IMR-90 (cell line): ENCODE measurements at regions not wholly inside any gene's neighbourhood (a gene's known extent, or its start where the extent isn't known, plus 50 kb on each side); places are given as distances from the start of the nearest gene placed in this dataset.

Source experiments
- ATAC-seq: fragments of 200-7000 bp; cut with Tn5 transposase; 2 replicates; pipeline ENCODE4 v1.9.1; 2020; ENCODE audit warnings: low read depth, mild to moderate bottlenecking, moderate library complexity
- BruUV-seq: library from RNA; stranded (reverse); fragments of 400-500 nt; replicated peaks from 2 replicates; lab custom pipeline; 2021; lab: Mats Ljungman, UMichigan
- CTCF ChIA-PET: fragments of 300-600 bp; formaldehyde crosslinking; extraction: SDS; loops from one replicate; lab custom pipeline; 2021; ENCODE audit warnings: antibody characterized with exemption; lab: Yijun Ruan, JAX
- POLR2A ChIA-PET: fragments of 300-600 bp; sonication (Branson Sonifier 250); formaldehyde crosslinking; loops from one replicate; lab custom pipeline; 2022; ENCODE audit warnings: antibody characterized with exemption; ENCODE audit not compliant: unreplicated experiment; lab: Charles Lee
- DNase-seq: peaks from one replicate; pipeline ENCODE4 v3.0.0; 2013
- H2AFZ ChIP-seq: replicated peaks from 2 replicates; pipeline ENCODE3; 2013; ENCODE audit warnings: low read length, mild to moderate bottlenecking; ENCODE audit not compliant: poor library complexity
- H2AK5ac ChIP-seq: 2 replicates; pipeline ENCODE4 v1.6.1; 2013; ENCODE audit warnings: low read depth, low read length, inconsistent platforms
- H2AK9ac ChIP-seq: replicated peaks from 2 replicates; pipeline ENCODE3; 2013; ENCODE audit warnings: mild to moderate bottlenecking, low read depth, low read length, moderate library complexity; ENCODE audit not compliant: poor library complexity
- H2BK120ac ChIP-seq: 2 replicates; pipeline ENCODE4 v1.6.1; 2013; ENCODE audit warnings: low read depth, low read length, inconsistent platforms
- H2BK15ac ChIP-seq: 3 replicates; pipeline ENCODE4 v1.6.1; 2013; ENCODE audit warnings: low read depth, low read length, inconsistent platforms
- H2BK20ac ChIP-seq: 2 replicates; pipeline ENCODE4 v1.6.1; 2013; ENCODE audit warnings: low read depth, mild to moderate bottlenecking, inconsistent platforms, low read length, moderate library complexity
- H2BK5ac ChIP-seq: 2 replicates; pipeline ENCODE4 v1.6.1; 2013; ENCODE audit warnings: mild to moderate bottlenecking, low read depth, low read length, inconsistent platforms; ENCODE audit not compliant: poor library complexity, severe bottlenecking
- H3K14ac ChIP-seq: replicated peaks from 2 replicates; pipeline ENCODE4 v1.6.1; 2013; ENCODE audit warnings: low read depth, low read length, inconsistent platforms
- H3K18ac ChIP-seq: 2 replicates; pipeline ENCODE4 v1.6.1; 2013; ENCODE audit warnings: low read depth, low read length, control low read depth
- H3K23ac ChIP-seq: 2 replicates; pipeline ENCODE4 v1.6.1; 2013; ENCODE audit warnings: low read depth, low read length, inconsistent platforms
- H3K27ac ChIP-seq: 2 replicates; pipeline ENCODE4 v1.5.1; 2013; ENCODE audit warnings: mild to moderate bottlenecking, control low read depth, low read length; ENCODE audit not compliant: insufficient read depth
- H3K27me3 ChIP-seq: 2 replicates; pipeline ENCODE4 v1.6.1; 2013; ENCODE audit warnings: low read length; ENCODE audit not compliant: control insufficient read depth, insufficient read depth
- H3K36me3 ChIP-seq: 2 replicates; pipeline ENCODE4 v1.6.1; 2013; ENCODE audit warnings: low read length, mixed read lengths; ENCODE audit not compliant: control insufficient read depth, insufficient read depth
- H3K4ac ChIP-seq: 2 replicates; pipeline ENCODE4 v1.6.1; 2013; ENCODE audit warnings: low read depth, low read length, inconsistent platforms
- H3K4me1 ChIP-seq: 2 replicates; pipeline ENCODE4 v1.6.1; 2013; ENCODE audit warnings: low read length, mixed read lengths; ENCODE audit not compliant: control insufficient read depth, insufficient read depth
- H3K4me2 ChIP-seq: 2 replicates; pipeline ENCODE4 v1.6.1; 2013; ENCODE audit warnings: low read depth, mild to moderate bottlenecking, control low read depth, low read length, moderate library complexity
- H3K4me3 ChIP-seq: 2 replicates; pipeline ENCODE4 v1.5.1; 2013; ENCODE audit warnings: low read depth, mild to moderate bottlenecking, control low read depth, low read length, moderate library complexity; ENCODE audit not compliant: insufficient read depth
- H3K56ac ChIP-seq: 2 replicates; pipeline ENCODE4 v1.6.1; 2013; ENCODE audit warnings: low read length, inconsistent platforms; ENCODE audit not compliant: insufficient read depth; ENCODE audit errors: extremely low read depth
- H3K79me1 ChIP-seq, 2 experiments: 2 replicates each; pipeline ENCODE4 v1.6.1; 2013; ENCODE audit warnings: low read length in 2 of 2, inconsistent platforms in 1 of 2, low read depth in 1 of 2
- H3K9ac ChIP-seq: 2 replicates; pipeline ENCODE4 v1.6.1; 2013; ENCODE audit warnings: low read depth, low read length, control low read depth
- H3K9me1 ChIP-seq: 2 replicates; pipeline ENCODE4 v1.6.1; 2013; ENCODE audit warnings: low read length, inconsistent platforms; ENCODE audit not compliant: insufficient read depth
- H3K9me3 ChIP-seq: 2 replicates; pipeline ENCODE4 v1.6.1; 2013; ENCODE audit warnings: low read length; ENCODE audit not compliant: control insufficient read depth, insufficient read depth
- H4K20me1 ChIP-seq: 2 replicates; pipeline ENCODE4 v1.6.1; 2013; ENCODE audit warnings: low read length, inconsistent platforms; ENCODE audit not compliant: insufficient read depth
- H4K5ac ChIP-seq: 2 replicates; pipeline ENCODE4 v1.6.1; 2013; ENCODE audit warnings: mild to moderate bottlenecking, low read depth, low read length, control low read depth
- H4K8ac ChIP-seq, 2 experiments: 2 replicates each; pipeline ENCODE4 v1.6.1; 2013; ENCODE audit warnings: low read depth in 2 of 2, low read length in 2 of 2, control low read depth in 1 of 2, inconsistent platforms in 1 of 2
- H4K91ac ChIP-seq: 2 replicates; pipeline ENCODE4 v1.6.1; 2013; ENCODE audit warnings: low read depth, low read length, inconsistent platforms; ENCODE audit not compliant: insufficient read depth
- CEBPB ChIP-seq: IDR thresholded peaks from 2 replicates; pipeline ENCODE4 v1.6.1; 2012; ENCODE audit warnings: low read depth, low read length, improper control_type of control experiment
- CHD1 ChIP-seq: IDR thresholded peaks from 2 replicates; pipeline ENCODE4 v1.6.1; 2012; ENCODE audit warnings: low read depth, low read length, improper control_type of control experiment
- FOS ChIP-seq: fragments of 150-350 bp; IDR thresholded peaks from 2 replicates; pipeline ENCODE4 v1.6.1; 2016; ENCODE audit warnings: low read depth, low read length
- MAFK ChIP-seq: IDR thresholded peaks from 2 replicates; pipeline ENCODE4 v1.6.1; 2012; ENCODE audit warnings: low read depth, low read length, improper control_type of control experiment
- MAZ ChIP-seq: IDR thresholded peaks from 2 replicates; pipeline ENCODE4 v1.6.1; 2012; ENCODE audit warnings: low read depth, mild to moderate bottlenecking, low read length, improper control_type of control experiment, moderate library complexity, borderline replicate concordance
- MXI1 ChIP-seq: IDR thresholded peaks from 2 replicates; pipeline ENCODE4 v1.6.1; 2012; ENCODE audit warnings: low read depth, mild to moderate bottlenecking, low read length, moderate library complexity, borderline replicate concordance
- NFE2L2 ChIP-seq: fragments of 150-350 bp; IDR thresholded peaks from 2 replicates; pipeline ENCODE4 v1.6.1; 2016; ENCODE audit warnings: low read depth, mild to moderate bottlenecking, low read length
- POLR2A ChIP-seq: IDR thresholded peaks from 2 replicates; pipeline ENCODE4 v1.6.1; 2012; ENCODE audit warnings: mild to moderate bottlenecking, low read depth, low read length
- WGBS, 2 experiments: methylation state at CpG; one replicate each; pipeline versions ENCODE4 v1.1.5 to v1.1.7; 2013; ENCODE audit warnings: missing lambda C conversion rate in 2 of 2; ENCODE audit not compliant: insufficient read length in 1 of 2; ENCODE audit errors: extremely low coverage in 2 of 2; 5-methylcytosine and 5-hydroxymethylcytosine counted together
- dilution Hi-C: fragments of 300-500 bp; cut with HindIII; formaldehyde crosslinking; loops from one replicate; pipeline ENCODE4 v1.14.3; 2018; ENCODE audit warnings: low sequenced_read_pairs; ENCODE audit not compliant: unreplicated experiment
- in situ Hi-C: fragments of 300-500 bp; cut with MboI; formaldehyde crosslinking; loops from 3 replicates; pipeline ENCODE4 v1.14.3; 2019; ENCODE audit warnings: low sequenced_read_pairs, inconsistent platforms, mixed read lengths
- intact Hi-C: fragments of 100-400 bp; cut with micrococcal nuclease; formaldehyde crosslinking; loops from 2 replicates; pipeline ENCODE4 v1.10.0; 2022
- TF ChIP-seq, protein P1 (sequence below): fragments of 150-350 bp; IDR thresholded peaks from 2 replicates; pipeline ENCODE4 v1.6.1; 2017; ENCODE audit warnings: mild to moderate bottlenecking, antibody characterized with exemption, low read length, low read depth
- TF ChIP-seq, protein P2 (sequence below): fragments of 150-350 bp; IDR thresholded peaks from 2 replicates; pipeline ENCODE4 v1.6.1; 2016; ENCODE audit warnings: low read depth, mild to moderate bottlenecking, low read length, moderate library complexity, borderline replicate concordance

DNA sequence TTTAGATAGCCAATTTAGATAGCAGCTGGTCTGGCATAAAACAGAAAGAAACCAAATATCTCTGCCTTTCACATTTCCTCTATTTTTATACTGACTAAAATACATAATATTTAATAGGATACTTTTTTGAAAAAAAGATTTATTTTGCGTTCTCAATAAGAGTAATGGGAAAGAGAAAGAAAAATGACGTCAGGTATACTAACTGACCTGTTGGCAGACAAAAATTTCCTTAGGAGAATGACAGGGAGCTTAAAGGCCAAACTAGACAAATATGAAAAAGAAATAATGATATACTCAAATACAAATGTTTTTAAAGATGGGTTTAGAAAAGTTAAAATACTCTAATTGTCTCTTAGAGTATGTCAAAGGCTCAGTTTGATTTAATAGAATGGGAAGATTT, 309.4 kb upstream of the ADGRL3 start:
- no TSS peak for BruUV-seq

More for the DNA sequence above, 309.4 kb upstream of the ADGRL3 start:
- Histone ChIP-seq H4K91ac (no peak overlapping the region), H3K23ac (no peak overlapping the region), H3K14ac (no peak overlapping the region), H3K4me2 (no peak overlapping the region), H2AK9ac (no peak overlapping the region), H2BK20ac (no peak overlapping the region), H3K18ac (no peak overlapping the region), H3K4me1 (no peaks in the 10 kb centered on the region), H3K27me3 (no peaks in the 10 kb centered on the region), H3K4me3 (no peak overlapping the region), H2BK120ac (no peak overlapping the region), H3K56ac (no peak overlapping the region), H4K8ac (no peak overlapping the region), H3K9me3 (no peaks in the 10 kb centered on the region), H3K27ac (no peak overlapping the region), H3K9me1 (no peaks in the 10 kb centered on the region), H3K36me3 (no peaks in the 10 kb centered on the region), H2BK15ac (no peak overlapping the region), H2AK5ac (no peak overlapping the region), H2BK5ac (no peak overlapping the region), H3K9ac (no peak overlapping the region), H3K79me1 (no peaks in the 10 kb centered on the region), H4K20me1 (no peaks in the 10 kb centered on the region), H3K4ac (no peak overlapping the region), H4K5ac (no peak overlapping the region), H2AFZ (no peak overlapping the region)
- DNase-seq: no peak
- in situ Hi-C loops: no loop called here
- dilution Hi-C loops: no loop called here
- TF ChIP-seq POLR2A: no peak
- TF ChIP-seq MXI1: no peak
- TF ChIP-seq MAZ: no peak
- TF ChIP-seq, protein P1, sequence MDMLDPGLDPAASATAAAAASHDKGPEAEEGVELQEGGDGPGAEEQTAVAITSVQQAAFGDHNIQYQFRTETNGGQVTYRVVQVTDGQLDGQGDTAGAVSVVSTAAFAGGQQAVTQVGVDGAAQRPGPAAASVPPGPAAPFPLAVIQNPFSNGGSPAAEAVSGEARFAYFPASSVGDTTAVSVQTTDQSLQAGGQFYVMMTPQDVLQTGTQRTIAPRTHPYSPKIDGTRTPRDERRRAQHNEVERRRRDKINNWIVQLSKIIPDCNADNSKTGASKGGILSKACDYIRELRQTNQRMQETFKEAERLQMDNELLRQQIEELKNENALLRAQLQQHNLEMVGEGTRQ: no peak
- TF ChIP-seq CEBPB: no peak
- no peak for TF ChIP-seq FOS
- TF ChIP-seq, protein P2, sequence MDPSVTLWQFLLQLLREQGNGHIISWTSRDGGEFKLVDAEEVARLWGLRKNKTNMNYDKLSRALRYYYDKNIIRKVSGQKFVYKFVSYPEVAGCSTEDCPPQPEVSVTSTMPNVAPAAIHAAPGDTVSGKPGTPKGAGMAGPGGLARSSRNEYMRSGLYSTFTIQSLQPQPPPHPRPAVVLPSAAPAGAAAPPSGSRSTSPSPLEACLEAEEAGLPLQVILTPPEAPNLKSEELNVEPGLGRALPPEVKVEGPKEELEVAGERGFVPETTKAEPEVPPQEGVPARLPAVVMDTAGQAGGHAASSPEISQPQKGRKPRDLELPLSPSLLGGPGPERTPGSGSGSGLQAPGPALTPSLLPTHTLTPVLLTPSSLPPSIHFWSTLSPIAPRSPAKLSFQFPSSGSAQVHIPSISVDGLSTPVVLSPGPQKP: no peak
- no peak for TF ChIP-seq NFE2L2
- no peak for TF ChIP-seq CHD1
- no peak for TF ChIP-seq MAFK
- ATAC-seq: no peak
- intact Hi-C loops: no loop called here
- WGBS, 2 experiments: no CpG with 5 or more reads among the region's 2 CpGs
- CTCF ChIA-PET: no interaction called here
- POLR2A ChIA-PET: no interaction called here
